ENCODE measurements at regions not wholly inside any gene's neighbourhood (a gene's known extent, or its start where the extent isn't known, plus 50 kb on each side); places are given as distances from the start of the nearest gene placed in this dataset.
A peak's percentile ranks its signal among the peaks of the same experiment; 100 is the strongest.

GRCh38 chr6:169075211-169075914, 178.3 kb downstream of the THBS2 start:
- Histone ChIP-seq H3K27me3 (ENCODE audit: insufficient read depth, low read depth) (peaks cover 84% of the 10 kb centered on the region), H3K27ac (no peak overlapping the region), H4K20me1 (ENCODE audit: insufficient read depth) (no peaks in the 10 kb centered on the region), H3K9me3 (ENCODE audit: insufficient read depth, low read depth) (no peaks in the 10 kb centered on the region), H3K4me2 (no peak overlapping the region), H3K36me3 (ENCODE audit: low read depth) (no peaks in the 10 kb centered on the region), H3K4me1 (replicated peaks; ENCODE audit: insufficient read depth) (no peaks in the 10 kb centered on the region), H3K4me3 (no peak overlapping the region), H3K9me2 (ENCODE audit: insufficient read depth) (no peaks in the 10 kb centered on the region), H3K79me2 (ENCODE audit: low read depth) (no peaks in the 10 kb centered on the region), H3F3A (ENCODE audit: insufficient read depth, low read depth) (no peaks in the 10 kb centered on the region), H2AFZ (no peak overlapping the region)
- intact Hi-C loops (cut with micrococcal nuclease; ENCODE audit: unreplicated experiment), result no loop called here
- ChIA-PET CTCF (no interaction called here), POLR2A (ENCODE audit: unreplicated experiment) (no interaction called here)
- TF ChIP-seq CTCF (conservative IDR thresholded peaks at IDR 0.05) (no peak), EZH2 (IDR thresholded peaks at IDR 0.05; ENCODE audit: low read depth) (no peak)
- DNase-seq, result no peak
- BruUV-seq (replicated peaks), result no TSS peak

- no peaks in the 10 kb centered on the region for H3K9me3 ChIP-seq (ENCODE audit: insufficient read depth, low read depth)
- TF ChIP-seq EZH2 (IDR thresholded peaks at IDR 0.05; ENCODE audit: low read depth), result no peak
- H3K27me3 ChIP-seq (ENCODE audit: insufficient read depth, low read depth), result peaks cover 83% of the 10 kb centered on the region
These were observed 179.1 kb downstream of the THBS2 start for GRCh38 chr6:169074526-169074925.

GRCh38 chr6:169073311-169073710, 180.3 kb downstream of the THBS2 start:
- TF ChIP-seq EZH2 (IDR thresholded peaks at IDR 0.05; ENCODE audit: low read depth), result no peak
- TF ChIP-seq CTCF (conservative IDR thresholded peaks at IDR 0.05), result no peak
- no peaks in the 10 kb centered on the region for H3K79me2 ChIP-seq (ENCODE audit: low read depth)
- H3K4me1 ChIP-seq (replicated peaks; ENCODE audit: insufficient read depth), result no peaks in the 10 kb centered on the region
- H4K20me1 ChIP-seq (ENCODE audit: insufficient read depth), result no peaks in the 10 kb centered on the region
- H3K4me2 ChIP-seq, result no peak overlapping the region
- intact Hi-C loops (cut with micrococcal nuclease; ENCODE audit: unreplicated experiment), result no loop called here
- H3K9me3 ChIP-seq (ENCODE audit: insufficient read depth, low read depth), result no peaks in the 10 kb centered on the region
- no peaks in the 10 kb centered on the region for H3K9me2 ChIP-seq (ENCODE audit: insufficient read depth)
- DNase-seq, result peak in 1 of 2 experiments; percentile 4
- no peak overlapping the region for H3K27ac ChIP-seq
- no peak overlapping the region for H3K4me3 ChIP-seq
- CTCF ChIA-PET, result no interaction called here
- H3K27me3 ChIP-seq (ENCODE audit: insufficient read depth, low read depth), result peaks cover 83% of the 10 kb centered on the region
- H3K36me3 ChIP-seq (ENCODE audit: low read depth), result no peaks in the 10 kb centered on the region
- H3F3A ChIP-seq (ENCODE audit: insufficient read depth, low read depth), result no peaks in the 10 kb centered on the region
- POLR2A ChIA-PET (ENCODE audit: unreplicated experiment), result no interaction called here
- no TSS peak for BruUV-seq (replicated peaks)
- H2AFZ ChIP-seq, result no peak overlapping the region

More at GRCh38 chr6:169074526-169074925, 179.1 kb downstream of the THBS2 start:
- ChIA-PET CTCF (no interaction called here), POLR2A (ENCODE audit: unreplicated experiment) (no interaction called here)
- Histone ChIP-seq H3K9me2 (ENCODE audit: insufficient read depth) (no peaks in the 10 kb centered on the region), H4K20me1 (ENCODE audit: insufficient read depth) (no peaks in the 10 kb centered on the region), H3K27ac (no peak overlapping the region), H3K4me2 (no peak overlapping the region), H3K79me2 (ENCODE audit: low read depth) (no peaks in the 10 kb centered on the region), H3F3A (ENCODE audit: insufficient read depth, low read depth) (no peaks in the 10 kb centered on the region), H3K36me3 (ENCODE audit: low read depth) (no peaks in the 10 kb centered on the region), H2AFZ (no peak overlapping the region), H3K4me3 (no peak overlapping the region), H3K4me1 (replicated peaks; ENCODE audit: insufficient read depth) (no peaks in the 10 kb centered on the region)
- intact Hi-C loops (cut with micrococcal nuclease; ENCODE audit: unreplicated experiment), result no loop called here
- BruUV-seq (replicated peaks), result no TSS peak
- no peak for DNase-seq
